HCT116 (cell line): ENCODE measurements at regions not wholly inside any gene's neighbourhood (a gene's known extent, or its start where the extent isn't known, plus 50 kb on each side); places are given as distances from the start of the nearest gene placed in this dataset.

Experiments used
- ATAC-seq: fragments of 200-7000 bp; cut with Tn5 transposase; 2 replicates; pipeline ENCODE4 v1.9.1; 2020; ENCODE audit warnings: mild to moderate bottlenecking, moderate library complexity
- BruUV-seq: library from RNA; stranded (reverse); fragments of 400-500 nt; replicated peaks from 2 replicates; lab custom pipeline; 2021; lab: Mats Ljungman, UMichigan
- CTCF ChIA-PET: fragments of 300-600 bp; sonication (Branson Sonifier 250); formaldehyde crosslinking; loops from one replicate; lab custom pipeline; 2021; ENCODE audit warnings: antibody characterized with exemption; lab: Charles Lee
- POLR2A ChIA-PET: fragments of 300-600, 350-600 bp; sonication (Branson Sonifier 250); formaldehyde crosslinking; loops from one replicate; lab custom pipeline; 2021; ENCODE audit warnings: antibody characterized with exemption; lab: Charles Lee
- RAD21 ChIA-PET, 2 experiments: fragments of 300-600 bp; sonication (Branson Sonifier 250); formaldehyde crosslinking; loops; one replicate each; lab custom pipeline; 2023; ENCODE audit warnings: low total read pairs in 2 of 2; ENCODE audit not compliant: uncharacterized antibody in 2 of 2, unreplicated experiment in 2 of 2, low non-redundant PET in 1 of 2; lab: Charles Lee
- DNase-seq: peaks from one replicate; pipeline ENCODE4 v3.0.0-alpha.2; 2010; ENCODE audit warnings: low read depth, low spot score
- H2AFZ ChIP-seq: fragments of 200-600 bp; shearing (Covaris generic), sonication (generic); 2 replicates; pipeline ENCODE4 v1.6.1; 2017; ENCODE audit warnings: low read depth, mixed run types, mixed read lengths, antibody characterized with exemption, low read length; ENCODE audit not compliant: poor library complexity, severe bottlenecking
- H3K27ac ChIP-seq: 2 replicates; pipeline ENCODE4 v1.5.1; 2012; ENCODE audit warnings: low read depth, low read length
- H3K27me3 ChIP-seq: fragments of 200-600 bp; sonication (generic); 2 replicates; pipeline ENCODE4 v1.6.1; 2016; ENCODE audit warnings: mixed run types, low read length, mixed read lengths; ENCODE audit not compliant: insufficient read depth
- H3K36me3 ChIP-seq, 2 experiments: fragments of 200-500 bp in 1 of 2; fragments of 200-600 bp in 1 of 2; sonication (Bioruptor generic) in 1 of 2; sonication (generic) in 1 of 2; 2 replicates each; pipeline versions ENCODE4 v1.5.1 to v1.6.1; 2014 to 2016; ENCODE audit warnings: low read length in 2 of 2, inconsistent platforms in 1 of 2, mixed read lengths in 1 of 2, mixed run types in 1 of 2; ENCODE audit not compliant: insufficient read depth in 2 of 2, control insufficient read depth in 1 of 2
- H3K4me1 ChIP-seq, 2 experiments: fragments of 200-600 bp in 1 of 2; sonication (generic) in 1 of 2; 2 replicates each; pipeline versions ENCODE4 v1.5.1 to v1.6.1; 2012 to 2017; ENCODE audit warnings: low read length in 2 of 2, inconsistent platforms in 1 of 2, mild to moderate bottlenecking in 1 of 2, mixed read lengths in 1 of 2, mixed run types in 1 of 2, moderate library complexity in 1 of 2; ENCODE audit not compliant: insufficient read depth in 2 of 2, control insufficient read depth in 1 of 2
- H3K4me2 ChIP-seq: fragments of 200-600 bp; sonication (generic); 2 replicates; pipeline ENCODE4 v1.6.1; 2017; ENCODE audit warnings: mixed run types, low read length, mixed read lengths
- H3K4me3 ChIP-seq, 2 experiments: fragments of 200-600 bp in 1 of 2; sonication (generic) in 1 of 2; replicated peaks in 1 of 2; 2 replicates each; pipeline ENCODE4 v1.5.1; 2011 to 2016; ENCODE audit warnings: low read length in 2 of 2, control low read depth in 1 of 2, low read depth in 1 of 2, mild to moderate bottlenecking in 1 of 2, mixed read lengths in 1 of 2, mixed run types in 1 of 2
- H3K79me2 ChIP-seq: fragments of 200-600 bp; sonication (generic); 2 replicates; pipeline ENCODE4 v1.6.1; 2017; ENCODE audit warnings: mild to moderate bottlenecking, mixed run types, low read length, moderate library complexity, mixed read lengths; ENCODE audit not compliant: insufficient read depth
- H3K9ac ChIP-seq: fragments of 200-600 bp; sonication (generic); 2 replicates; pipeline ENCODE4 v1.6.1; 2016; ENCODE audit warnings: low read length, mixed read lengths
- H3K9me2 ChIP-seq: fragments of 200-600 bp; sonication (generic), shearing (Covaris generic); 2 replicates; pipeline ENCODE4 v1.6.1; 2017; ENCODE audit warnings: mixed run types, mild to moderate bottlenecking, moderate library complexity; ENCODE audit not compliant: insufficient read depth
- H3K9me3 ChIP-seq, 2 experiments: fragments of 200-500 bp in 1 of 2; fragments of 200-600 bp in 1 of 2; sonication (Bioruptor generic) in 1 of 2; sonication (generic) in 1 of 2; 2 replicates each; pipeline ENCODE4 v1.6.1; 2014 to 2017; ENCODE audit warnings: low read length in 2 of 2, mixed read lengths in 2 of 2, inconsistent platforms in 1 of 2, low read depth in 1 of 2, mild to moderate bottlenecking in 1 of 2, mixed run types in 1 of 2, moderate library complexity in 1 of 2; ENCODE audit not compliant: control insufficient read depth in 1 of 2, insufficient read depth in 1 of 2
- H4K20me1 ChIP-seq: fragments of 200-600 bp; sonication (generic), shearing (Covaris generic); 2 replicates; pipeline ENCODE4 v1.6.1; 2017; ENCODE audit warnings: mixed run types, mild to moderate bottlenecking, moderate library complexity; ENCODE audit not compliant: insufficient read depth
- CBX3 ChIP-seq: IDR thresholded peaks from 2 replicates; pipeline ENCODE4 v1.6.1; 2012; ENCODE audit warnings: low read depth
- EGR1 ChIP-seq: IDR thresholded peaks from 2 replicates; pipeline ENCODE4 v1.6.1; 2012; ENCODE audit warnings: low read depth
- ELF1 ChIP-seq: IDR thresholded peaks from 2 replicates; pipeline ENCODE4 v1.6.1; 2012; ENCODE audit warnings: low read depth, borderline replicate concordance
- EZH2 ChIP-seq: fragments of 200-600 bp; sonication (generic); IDR thresholded peaks from 2 replicates; pipeline ENCODE4 v1.6.1; 2017; ENCODE audit warnings: antibody characterized with exemption, mixed run types
- FOSL1 ChIP-seq: IDR thresholded peaks from 2 replicates; pipeline ENCODE4 v1.6.1; 2012; ENCODE audit warnings: low read depth
- JUND ChIP-seq: IDR thresholded peaks from 2 replicates; pipeline ENCODE4 v1.6.1; 2012
- POLR2A ChIP-seq: IDR thresholded peaks from 2 replicates; pipeline ENCODE4 v1.7.0; 2011; ENCODE audit warnings: borderline replicate concordance; ENCODE audit not compliant: insufficient read depth, insufficient read length; ENCODE audit errors: extremely low read depth
- POLR2AphosphoS5 ChIP-seq: IDR thresholded peaks from 2 replicates; pipeline ENCODE4 v1.6.1; 2011; ENCODE audit warnings: mild to moderate bottlenecking, low read depth, low read length, moderate library complexity
- SIN3A ChIP-seq: IDR thresholded peaks from 2 replicates; pipeline ENCODE4 v1.6.1; 2012; ENCODE audit warnings: low read depth
- SP1 ChIP-seq: IDR thresholded peaks from 2 replicates; pipeline ENCODE4 v1.6.1; 2012; ENCODE audit warnings: low read depth
- SRF ChIP-seq: IDR thresholded peaks from 2 replicates; pipeline ENCODE4 v1.6.1; 2012; ENCODE audit warnings: low read depth
- TCF7L2 ChIP-seq: IDR thresholded peaks from 2 replicates; pipeline ENCODE4 v1.7.0; 2011; ENCODE audit warnings: borderline replicate concordance, inconsistent platforms; ENCODE audit not compliant: insufficient read depth, insufficient read length; ENCODE audit errors: extremely low read depth
- YY1 ChIP-seq: IDR thresholded peaks from 2 replicates; pipeline ENCODE4 v1.6.1; 2011; ENCODE audit warnings: low read length, low read depth, moderate library complexity, mild to moderate bottlenecking; ENCODE audit not compliant: insufficient replicate concordance; ENCODE audit errors: extremely low read depth
- intact Hi-C: fragments of 100-400 bp; cut with micrococcal nuclease; formaldehyde crosslinking; loops from 2 replicates; pipeline ENCODE4 v1.10.0; 2022
- TF ChIP-seq, protein P1 (sequence below): IDR thresholded peaks from 2 replicates; pipeline ENCODE4 v1.6.1; 2011; ENCODE audit warnings: mild to moderate bottlenecking, low read length, moderate library complexity; ENCODE audit not compliant: insufficient replicate concordance; ENCODE audit errors: extremely low read depth
- TF ChIP-seq, protein P2 (sequence below): IDR thresholded peaks from 2 replicates; pipeline ENCODE4 v1.6.1; 2012
- TF ChIP-seq, protein P3 (sequence below): IDR thresholded peaks from 2 replicates; pipeline ENCODE4 v1.6.1; 2012; ENCODE audit warnings: low read depth
- TF ChIP-seq, protein P4 (sequence below), 3 experiments: fragments of 200-600 bp in 1 of 3; sonication (generic) in 1 of 3; IDR thresholded peaks in 2 of 3; conservative IDR thresholded peaks in 1 of 3; 2 replicates each; pipeline ENCODE4 v1.5.1; 2012 to 2017; ENCODE audit warnings: low read depth in 2 of 3, low read length in 2 of 3, antibody characterized with exemption in 1 of 3, borderline replicate concordance in 1 of 3, control low read depth in 1 of 3, mild to moderate bottlenecking in 1 of 3, mixed read lengths in 1 of 3, mixed run types in 1 of 3, moderate library complexity in 1 of 3; ENCODE audit not compliant: insufficient read depth in 1 of 3

DNA sequence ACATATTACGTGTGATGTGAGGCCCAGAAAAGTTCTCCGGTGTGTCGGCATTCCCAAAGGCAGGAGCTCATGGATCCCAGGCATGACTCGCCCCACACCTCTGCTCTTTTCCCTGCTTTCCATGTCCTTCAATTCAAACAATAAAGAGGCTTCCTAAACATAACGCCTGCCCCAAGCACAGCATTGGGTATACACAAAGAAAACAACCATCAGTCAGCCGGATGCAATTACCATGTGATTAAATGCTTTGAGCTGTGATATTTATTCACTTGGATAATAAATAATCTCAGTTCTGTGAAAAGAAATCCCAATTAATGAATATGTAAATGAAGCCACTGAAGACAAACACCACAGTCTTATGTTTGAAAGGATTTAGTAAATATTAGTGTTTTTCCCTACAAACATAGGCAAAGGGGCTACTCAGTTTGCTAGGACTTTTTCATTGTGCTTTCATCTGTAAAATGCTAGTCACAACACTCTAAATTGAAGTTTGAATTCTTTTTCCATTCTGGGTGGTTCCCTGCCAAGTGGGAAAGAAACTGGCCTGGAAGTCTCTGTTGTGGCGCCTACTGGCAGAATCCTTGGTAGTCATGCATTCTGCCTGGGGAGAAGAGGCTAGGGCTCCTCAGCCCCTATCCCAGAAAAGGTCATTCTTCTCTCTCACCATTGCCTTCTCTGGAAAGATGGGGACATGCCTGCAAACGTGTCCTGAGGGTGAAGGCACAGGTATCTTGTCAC, 144.7 kb downstream of the COL6A3 start:
- H4K20me1 ChIP-seq: no peaks in the 10 kb centered on the region
- H3K9me2 ChIP-seq: no peaks in the 10 kb centered on the region
- H3K36me3 ChIP-seq: no peaks in the 10 kb centered on the region
- H3K4me2 ChIP-seq: no peak overlapping the region
- RAD21 ChIA-PET: no interaction called here
- no peak for DNase-seq
- H3K27me3 ChIP-seq: no peaks in the 10 kb centered on the region
- no peak for ATAC-seq
- POLR2A ChIA-PET: no interaction called here
- TF ChIP-seq POLR2AphosphoS5 (no peak), SP1 (no peak), FOSL1 (no peak), CBX3 (no peak), ELF1 (no peak), TCF7L2 (no peak), SIN3A (no peak), EGR1 (no peak), POLR2A (no peak), SRF (no peak), JUND (no peak), YY1 (no peak), EZH2 (no peak)
- TF ChIP-seq, protein P1, sequence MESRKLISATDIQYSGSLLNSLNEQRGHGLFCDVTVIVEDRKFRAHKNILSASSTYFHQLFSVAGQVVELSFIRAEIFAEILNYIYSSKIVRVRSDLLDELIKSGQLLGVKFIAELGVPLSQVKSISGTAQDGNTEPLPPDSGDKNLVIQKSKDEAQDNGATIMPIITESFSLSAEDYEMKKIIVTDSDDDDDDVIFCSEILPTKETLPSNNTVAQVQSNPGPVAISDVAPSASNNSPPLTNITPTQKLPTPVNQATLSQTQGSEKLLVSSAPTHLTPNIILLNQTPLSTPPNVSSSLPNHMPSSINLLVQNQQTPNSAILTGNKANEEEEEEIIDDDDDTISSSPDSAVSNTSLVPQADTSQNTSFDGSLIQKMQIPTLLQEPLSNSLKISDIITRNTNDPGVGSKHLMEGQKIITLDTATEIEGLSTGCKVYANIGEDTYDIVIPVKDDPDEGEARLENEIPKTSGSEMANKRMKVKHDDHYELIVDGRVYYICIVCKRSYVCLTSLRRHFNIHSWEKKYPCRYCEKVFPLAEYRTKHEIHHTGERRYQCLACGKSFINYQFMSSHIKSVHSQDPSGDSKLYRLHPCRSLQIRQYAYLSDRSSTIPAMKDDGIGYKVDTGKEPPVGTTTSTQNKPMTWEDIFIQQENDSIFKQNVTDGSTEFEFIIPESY: no peak
- TF ChIP-seq, protein P2, sequence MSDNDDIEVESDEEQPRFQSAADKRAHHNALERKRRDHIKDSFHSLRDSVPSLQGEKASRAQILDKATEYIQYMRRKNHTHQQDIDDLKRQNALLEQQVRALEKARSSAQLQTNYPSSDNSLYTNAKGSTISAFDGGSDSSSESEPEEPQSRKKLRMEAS: no peak
- TF ChIP-seq, protein P3, sequence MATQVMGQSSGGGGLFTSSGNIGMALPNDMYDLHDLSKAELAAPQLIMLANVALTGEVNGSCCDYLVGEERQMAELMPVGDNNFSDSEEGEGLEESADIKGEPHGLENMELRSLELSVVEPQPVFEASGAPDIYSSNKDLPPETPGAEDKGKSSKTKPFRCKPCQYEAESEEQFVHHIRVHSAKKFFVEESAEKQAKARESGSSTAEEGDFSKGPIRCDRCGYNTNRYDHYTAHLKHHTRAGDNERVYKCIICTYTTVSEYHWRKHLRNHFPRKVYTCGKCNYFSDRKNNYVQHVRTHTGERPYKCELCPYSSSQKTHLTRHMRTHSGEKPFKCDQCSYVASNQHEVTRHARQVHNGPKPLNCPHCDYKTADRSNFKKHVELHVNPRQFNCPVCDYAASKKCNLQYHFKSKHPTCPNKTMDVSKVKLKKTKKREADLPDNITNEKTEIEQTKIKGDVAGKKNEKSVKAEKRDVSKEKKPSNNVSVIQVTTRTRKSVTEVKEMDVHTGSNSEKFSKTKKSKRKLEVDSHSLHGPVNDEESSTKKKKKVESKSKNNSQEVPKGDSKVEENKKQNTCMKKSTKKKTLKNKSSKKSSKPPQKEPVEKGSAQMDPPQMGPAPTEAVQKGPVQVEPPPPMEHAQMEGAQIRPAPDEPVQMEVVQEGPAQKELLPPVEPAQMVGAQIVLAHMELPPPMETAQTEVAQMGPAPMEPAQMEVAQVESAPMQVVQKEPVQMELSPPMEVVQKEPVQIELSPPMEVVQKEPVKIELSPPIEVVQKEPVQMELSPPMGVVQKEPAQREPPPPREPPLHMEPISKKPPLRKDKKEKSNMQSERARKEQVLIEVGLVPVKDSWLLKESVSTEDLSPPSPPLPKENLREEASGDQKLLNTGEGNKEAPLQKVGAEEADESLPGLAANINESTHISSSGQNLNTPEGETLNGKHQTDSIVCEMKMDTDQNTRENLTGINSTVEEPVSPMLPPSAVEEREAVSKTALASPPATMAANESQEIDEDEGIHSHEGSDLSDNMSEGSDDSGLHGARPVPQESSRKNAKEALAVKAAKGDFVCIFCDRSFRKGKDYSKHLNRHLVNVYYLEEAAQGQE: no peak
- TF ChIP-seq, protein P4, sequence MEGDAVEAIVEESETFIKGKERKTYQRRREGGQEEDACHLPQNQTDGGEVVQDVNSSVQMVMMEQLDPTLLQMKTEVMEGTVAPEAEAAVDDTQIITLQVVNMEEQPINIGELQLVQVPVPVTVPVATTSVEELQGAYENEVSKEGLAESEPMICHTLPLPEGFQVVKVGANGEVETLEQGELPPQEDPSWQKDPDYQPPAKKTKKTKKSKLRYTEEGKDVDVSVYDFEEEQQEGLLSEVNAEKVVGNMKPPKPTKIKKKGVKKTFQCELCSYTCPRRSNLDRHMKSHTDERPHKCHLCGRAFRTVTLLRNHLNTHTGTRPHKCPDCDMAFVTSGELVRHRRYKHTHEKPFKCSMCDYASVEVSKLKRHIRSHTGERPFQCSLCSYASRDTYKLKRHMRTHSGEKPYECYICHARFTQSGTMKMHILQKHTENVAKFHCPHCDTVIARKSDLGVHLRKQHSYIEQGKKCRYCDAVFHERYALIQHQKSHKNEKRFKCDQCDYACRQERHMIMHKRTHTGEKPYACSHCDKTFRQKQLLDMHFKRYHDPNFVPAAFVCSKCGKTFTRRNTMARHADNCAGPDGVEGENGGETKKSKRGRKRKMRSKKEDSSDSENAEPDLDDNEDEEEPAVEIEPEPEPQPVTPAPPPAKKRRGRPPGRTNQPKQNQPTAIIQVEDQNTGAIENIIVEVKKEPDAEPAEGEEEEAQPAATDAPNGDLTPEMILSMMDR (IDR thresholded peaks at IDR 0.05 in 2 of 3, conservative IDR thresholded peaks at IDR 0.05 in 1 of 3; ENCODE audit: borderline replicate concordance in 1 of 3, insufficient read depth in 1 of 3, low read depth in 2 of 3, low read length in 2 of 3): no peak
- no peak overlapping the region for H2AFZ ChIP-seq
- BruUV-seq: no TSS peak
- CTCF ChIA-PET: no interaction called here
- H3K9me3 ChIP-seq: no peaks in the 10 kb centered on the region
- no peaks in the 10 kb centered on the region for H3K4me1 ChIP-seq
- H3K79me2 ChIP-seq: no peaks in the 10 kb centered on the region
- no peak overlapping the region for H3K9ac ChIP-seq
- H3K4me3 ChIP-seq: no peak overlapping the region
- intact Hi-C loops: no loop called here
- no peak overlapping the region for H3K27ac ChIP-seq
